CD4-positive, alpha-beta T cell treated with Interleukin-2 at 100 ng/mL for 4 hours (primary cell): ENCODE measurements at regions not wholly inside any gene's neighbourhood (a gene's known extent, or its start where the extent isn't known, plus 50 kb on each side); places are given as distances from the start of the nearest gene placed in this dataset.
"Not testable (repeated sequence)": the region's sequence is repeated elsewhere in the genome, so short reads cannot be mapped to it uniquely, and the experiment has no call there.

Experiments used
- DNase-seq: peaks from one replicate; pipeline ENCODE4 v3.0.0-alpha.2; 2020; ENCODE audit warnings: low spot score

DNA sequence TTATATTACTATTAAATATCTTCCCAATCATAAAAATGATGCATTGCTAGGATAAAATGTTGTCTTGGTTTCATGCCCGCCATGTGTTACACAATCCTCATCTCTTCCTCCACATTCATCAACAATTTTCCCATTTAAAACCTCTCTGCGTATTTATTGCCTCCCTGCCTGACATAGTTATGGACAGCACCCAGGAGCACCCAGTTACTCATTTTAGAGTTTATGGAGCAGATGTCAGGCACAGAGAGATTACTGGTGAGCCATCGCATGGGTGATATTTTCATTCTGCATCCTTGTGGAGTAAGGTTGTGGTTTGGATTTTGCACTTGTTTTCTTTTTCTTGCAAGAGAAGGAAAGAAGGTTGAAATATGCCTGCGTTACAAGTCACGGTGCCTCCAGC is 116.7 kb upstream of the NPAS2 start:
- no peak for DNase-seq

GRCh38 chr2:100703739-100704138 is 116.2 kb upstream of the NPAS2 start:
- DNase-seq = no peak

DNA sequence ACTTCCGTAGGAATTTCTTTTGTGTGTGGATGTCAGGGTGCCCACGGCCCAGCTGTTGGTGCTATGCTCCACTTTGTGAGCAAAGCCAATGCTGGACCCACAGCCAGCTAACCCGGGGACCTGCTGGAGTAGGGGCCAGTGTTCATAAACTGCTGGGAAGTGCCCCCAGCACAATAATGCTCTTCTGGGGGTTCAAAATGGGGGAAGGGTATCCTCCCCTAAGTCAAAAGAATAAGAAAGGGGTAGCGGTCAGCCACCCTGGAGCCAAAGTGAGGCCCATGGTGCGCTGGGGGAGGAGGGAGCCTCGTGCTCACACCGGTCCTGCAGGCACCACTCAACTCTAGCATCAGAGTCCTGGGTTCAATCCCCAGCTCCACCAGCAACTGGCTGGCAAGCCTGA is 115.8 kb upstream of the NPAS2 start:
- no peak for DNase-seq

DNA sequence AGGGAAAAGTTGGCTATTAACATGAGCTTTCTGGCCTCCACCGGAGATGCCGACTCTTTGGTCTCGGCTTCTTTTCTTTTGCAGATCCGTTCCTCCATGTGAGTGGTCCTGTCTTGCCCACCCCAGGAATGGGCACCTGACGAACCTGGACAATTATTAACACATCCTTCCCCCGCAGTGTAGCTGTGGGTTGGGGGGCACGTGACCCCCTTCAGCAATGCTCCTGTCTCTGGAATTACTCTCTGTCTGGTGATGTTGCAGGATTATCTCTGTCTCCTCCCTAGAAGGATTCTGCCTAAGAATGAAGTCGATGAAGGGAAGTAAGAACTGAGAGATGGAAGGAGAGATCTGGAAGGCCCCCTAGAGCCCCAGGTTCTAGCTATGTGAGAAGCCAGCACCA is 115.2 kb upstream of the NPAS2 start:
- DNase-seq = no peak

DNA sequence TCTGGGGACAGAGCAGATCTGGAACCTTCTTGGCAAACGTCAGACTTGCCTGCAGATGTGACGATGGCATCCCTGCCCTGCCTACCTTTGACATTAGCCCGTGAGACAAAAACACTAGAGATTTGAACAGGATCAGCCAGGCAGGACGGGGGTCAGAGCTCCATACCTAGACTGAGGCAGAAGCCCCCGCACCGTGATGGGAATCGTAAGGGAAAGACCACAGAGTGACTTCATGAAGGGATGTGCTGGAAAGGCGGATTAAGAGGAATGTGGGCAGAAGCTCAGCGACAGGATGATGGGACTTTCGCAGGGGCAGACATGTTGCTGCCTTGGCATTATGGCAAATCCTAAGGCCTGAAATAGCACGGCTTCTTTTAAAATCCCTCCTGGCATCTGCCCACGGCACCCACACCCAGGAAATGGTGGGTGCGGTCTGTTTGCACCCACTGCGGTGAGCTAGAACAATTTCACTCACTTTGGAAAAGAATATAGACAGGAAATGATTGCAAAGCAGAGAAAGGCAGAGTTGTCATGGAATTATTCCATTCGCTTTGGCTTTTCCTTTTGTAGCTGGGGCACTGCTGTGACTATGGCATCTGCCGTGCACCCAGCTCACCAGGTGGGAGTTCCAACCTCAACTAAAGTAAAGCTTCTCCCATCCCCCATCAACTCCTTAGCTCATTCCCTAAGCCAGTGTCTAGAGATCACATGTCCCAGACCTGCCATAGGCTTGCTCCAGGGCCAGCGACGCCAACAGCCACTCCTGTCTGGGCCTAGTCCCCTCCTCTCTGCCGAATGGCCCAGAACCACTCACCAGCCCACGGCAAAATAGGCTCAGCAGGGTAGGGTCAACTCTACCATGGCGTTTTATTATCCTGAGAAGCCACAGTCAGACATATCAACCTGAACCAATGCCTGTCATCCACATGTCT is 112.7 kb upstream of the NPAS2 start:
- DNase-seq = no peak

- no peak for DNase-seq
Measured at GRCh38 chr2:100708333-100708732, 111.6 kb upstream of the NPAS2 start.

GRCh38 chr2:100713106-100713505 is 106.8 kb upstream of the NPAS2 start:
- DNase-seq = no peak

DNA sequence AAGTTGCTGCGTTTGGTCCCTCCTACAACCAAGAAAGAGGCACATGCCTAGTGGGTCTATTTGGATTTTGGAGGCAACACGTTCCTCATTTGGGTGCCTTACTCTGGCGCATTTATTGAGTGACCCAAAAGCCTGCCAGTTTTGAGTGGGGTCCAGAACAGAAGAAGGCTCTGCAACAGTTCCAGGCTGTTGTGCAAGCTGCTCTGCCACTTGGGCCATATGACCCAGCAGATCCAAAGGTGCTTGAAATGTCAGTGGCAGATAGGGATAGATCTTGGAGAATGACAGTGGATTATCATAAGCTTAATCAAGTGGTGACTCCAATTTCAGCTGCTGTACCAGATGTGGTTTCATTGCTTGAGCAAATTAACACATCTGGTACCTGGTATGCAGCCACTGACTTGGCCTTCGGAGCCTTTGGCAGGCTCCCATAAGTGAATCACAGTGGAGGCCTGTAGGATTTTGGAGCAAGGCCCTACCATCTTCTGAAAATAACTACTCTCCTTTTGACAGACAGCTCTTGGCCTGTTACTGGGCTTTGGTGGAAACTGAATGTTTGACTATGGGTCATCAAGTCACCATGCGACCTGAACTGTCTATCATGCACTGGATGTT is 105.4 kb upstream of the NPAS2 start:
- not testable (repeated sequence) for DNase-seq

DNA sequence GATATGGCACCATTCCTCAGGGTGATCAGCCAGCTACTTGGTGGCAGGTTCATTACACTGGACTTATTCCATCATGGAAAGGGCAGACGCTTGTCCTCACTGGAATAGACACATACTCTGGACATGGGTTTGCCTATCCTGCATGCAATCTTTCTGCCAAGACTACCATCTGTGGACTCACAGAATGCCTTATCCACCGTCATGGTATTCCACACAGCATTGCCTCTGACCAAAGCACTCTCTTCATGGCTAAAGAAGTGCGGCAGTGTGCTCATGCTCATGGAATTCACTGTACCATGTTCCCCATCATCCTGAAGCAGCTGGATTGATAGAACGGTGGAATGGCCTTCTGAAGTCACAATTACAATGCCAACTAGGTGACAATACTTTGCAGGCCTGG is 104.1 kb upstream of the NPAS2 start:
- not testable (repeated sequence) for DNase-seq

DNA sequence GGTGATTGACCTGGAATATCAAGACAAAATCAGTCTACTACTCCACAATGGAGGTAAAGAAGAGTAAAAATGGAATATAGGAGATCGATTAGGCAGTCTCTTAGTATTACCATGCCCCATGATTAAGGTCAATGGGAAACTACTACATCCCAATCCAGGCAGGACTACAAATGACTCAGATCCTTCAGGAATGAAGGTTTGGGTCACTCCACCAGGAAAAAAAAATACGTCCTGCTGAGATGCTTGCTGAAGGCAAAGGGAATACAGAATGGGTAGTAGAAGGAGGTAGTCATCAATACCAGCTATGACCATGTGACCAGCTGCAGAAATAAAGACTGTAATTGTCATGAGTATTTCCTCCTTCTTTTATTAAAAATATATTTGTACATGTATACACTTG is 103.4 kb upstream of the NPAS2 start:
- no peak for DNase-seq

DNA sequence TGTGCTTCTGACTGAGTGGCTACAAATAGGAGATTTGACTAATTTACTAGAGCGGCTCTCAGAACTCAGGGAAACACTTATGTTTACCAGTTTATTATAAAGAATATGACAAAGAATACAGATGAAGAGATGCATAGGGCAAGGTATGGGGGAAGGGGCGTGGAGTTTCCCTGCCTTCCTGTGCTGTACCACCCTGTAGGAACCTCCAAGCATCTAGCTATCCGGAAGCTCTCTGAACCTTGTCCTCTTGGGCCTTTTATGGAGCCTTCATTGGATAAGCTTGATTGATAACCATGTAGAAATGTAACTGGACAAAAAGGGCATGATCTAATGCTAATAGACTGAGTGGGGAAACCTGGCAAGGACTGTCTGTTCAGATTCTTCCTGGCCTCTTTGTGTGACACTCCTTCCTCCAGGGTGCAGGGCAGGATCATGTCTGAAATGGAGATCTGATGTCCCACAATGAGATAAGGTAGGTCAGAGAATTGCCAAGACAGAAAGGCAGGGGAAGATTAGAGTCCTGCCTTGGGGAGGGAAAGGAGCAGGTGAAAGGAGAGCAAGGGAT is 101.8 kb upstream of the NPAS2 start:
- no peak for DNase-seq

DNA sequence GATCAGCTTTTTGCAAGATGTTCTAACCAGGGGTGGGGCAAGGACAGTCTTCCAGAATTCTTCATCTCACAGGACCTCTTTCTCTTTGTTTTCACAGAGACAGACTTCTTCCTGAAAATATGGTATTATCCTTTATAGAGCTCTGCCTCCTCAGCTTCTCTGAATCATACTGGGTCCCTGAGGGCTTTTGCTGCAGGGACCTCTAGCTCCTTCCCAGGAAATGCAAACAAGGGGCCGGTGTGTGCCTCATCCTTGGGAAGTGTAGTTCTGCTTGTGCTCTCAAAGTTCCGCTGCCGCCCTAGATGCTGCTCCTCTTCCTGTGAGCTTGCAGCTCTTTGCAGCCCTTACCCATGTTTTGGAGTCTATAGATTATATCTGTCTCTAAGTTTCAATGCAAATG is 99.5 kb upstream of the NPAS2 start:
- no peak for DNase-seq

DNA sequence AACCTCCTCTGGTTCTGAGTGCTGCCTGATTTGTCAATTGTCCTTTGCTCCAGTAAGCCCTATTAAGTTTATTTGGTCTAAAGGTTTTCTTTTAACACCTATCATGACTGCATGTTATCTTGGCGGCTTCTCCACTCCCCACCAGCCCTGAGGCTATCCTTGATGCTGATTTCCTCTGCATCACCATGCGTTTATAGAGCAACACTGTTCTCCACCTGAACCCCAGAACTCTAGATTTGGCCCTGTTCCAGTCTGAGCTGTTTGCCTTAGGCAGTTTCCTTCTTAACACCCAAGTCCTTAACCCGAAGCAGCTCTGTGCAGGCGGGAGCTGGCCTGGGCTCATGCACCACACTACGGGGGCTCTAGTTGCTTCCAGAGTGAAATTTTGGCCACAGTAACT is 98.2 kb upstream of the NPAS2 start:
- DNase-seq = no peak

DNA sequence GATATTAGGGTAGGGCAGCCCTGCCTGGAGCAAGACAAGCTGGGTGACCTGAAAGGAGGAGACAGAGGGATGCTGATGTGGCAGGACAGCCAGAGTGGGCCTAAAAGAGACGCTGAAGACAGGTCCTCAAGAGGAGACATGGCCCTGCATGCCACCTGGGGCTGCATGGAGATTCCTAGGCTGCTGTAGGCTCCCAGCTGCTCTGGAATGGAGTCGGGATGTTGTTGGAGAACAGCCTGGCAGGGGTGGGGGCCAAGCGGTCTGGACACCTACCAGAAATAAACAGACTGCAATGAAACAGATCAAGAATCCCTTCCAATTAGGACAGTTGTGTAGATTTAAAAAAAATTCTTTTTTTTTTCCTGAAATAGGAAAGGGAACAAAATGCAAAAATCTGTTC is 97.8 kb upstream of the NPAS2 start:
- no peak for DNase-seq

DNA sequence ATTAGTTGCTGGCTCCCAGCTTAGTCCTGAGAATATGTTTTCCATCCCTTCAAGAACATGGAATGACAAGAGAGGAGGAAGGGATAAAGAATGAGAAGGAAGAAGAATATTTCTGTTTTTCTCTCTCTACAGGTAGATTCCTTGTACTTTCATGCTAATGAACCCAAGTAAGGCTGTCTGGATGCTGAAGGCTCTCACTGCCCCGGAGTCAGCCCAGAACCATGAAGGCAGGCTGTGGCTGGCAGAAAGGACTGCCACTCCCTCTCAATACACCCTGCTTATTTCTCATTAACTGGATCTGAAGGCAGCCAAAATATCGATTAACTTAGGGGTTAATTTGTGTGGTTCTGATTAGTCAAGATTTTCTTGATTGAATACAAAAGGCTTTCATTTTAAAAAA is 93.1 kb upstream of the NPAS2 start:
- no peak for DNase-seq

DNA sequence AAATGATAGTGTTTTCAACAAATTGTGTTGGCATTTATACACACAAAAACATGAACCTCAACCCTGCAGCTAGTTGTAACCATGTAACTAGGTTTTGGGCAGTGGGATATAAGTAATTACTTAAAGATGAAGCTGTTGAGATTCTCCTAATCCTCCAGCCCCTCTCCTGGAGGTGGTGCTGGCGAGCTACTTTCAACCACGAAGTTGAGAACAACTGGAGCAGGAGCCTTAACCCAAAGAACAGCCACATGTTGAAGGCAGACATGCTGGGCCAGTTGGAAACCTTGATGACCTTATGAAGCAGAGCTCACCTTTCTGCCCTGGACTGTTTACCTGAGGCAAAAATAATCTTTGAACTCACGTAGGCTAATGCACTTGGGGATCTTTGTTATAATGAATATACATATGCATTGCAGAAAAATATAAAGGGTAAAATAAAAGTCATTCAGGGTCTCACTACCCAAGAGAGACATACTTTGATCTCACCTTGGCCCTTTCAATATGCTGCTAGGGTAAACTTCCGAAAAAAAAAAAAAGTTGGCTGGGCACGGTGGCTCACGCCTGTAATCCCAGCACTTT is 89.6 kb upstream of the NPAS2 start:
- DNase-seq = peak; percentile 5

DNA sequence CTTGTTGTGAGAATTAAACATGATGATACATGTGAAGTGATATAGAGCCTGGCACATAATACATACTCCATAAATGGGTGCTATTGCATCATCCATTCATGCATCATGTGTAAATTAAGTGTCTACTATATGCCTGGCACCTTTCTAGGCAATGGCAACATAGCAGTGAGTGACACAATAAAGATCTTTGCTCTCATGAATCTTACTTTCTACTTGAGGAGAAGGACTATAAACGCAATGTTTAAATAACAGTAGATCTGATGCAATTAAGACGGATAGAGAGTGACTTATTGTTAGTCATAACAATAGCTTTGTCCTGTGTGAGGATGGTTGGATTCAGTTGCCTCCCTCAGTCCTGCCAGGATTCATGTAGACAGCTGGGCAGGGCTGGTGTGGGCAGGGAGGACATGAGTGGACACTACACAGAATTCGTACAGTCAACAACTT is 88.4 kb upstream of the NPAS2 start:
- DNase-seq = no peak

- no peak for DNase-seq
Measured at GRCh38 chr2:100733391-100734187, 86.3 kb upstream of the NPAS2 start.

DNA sequence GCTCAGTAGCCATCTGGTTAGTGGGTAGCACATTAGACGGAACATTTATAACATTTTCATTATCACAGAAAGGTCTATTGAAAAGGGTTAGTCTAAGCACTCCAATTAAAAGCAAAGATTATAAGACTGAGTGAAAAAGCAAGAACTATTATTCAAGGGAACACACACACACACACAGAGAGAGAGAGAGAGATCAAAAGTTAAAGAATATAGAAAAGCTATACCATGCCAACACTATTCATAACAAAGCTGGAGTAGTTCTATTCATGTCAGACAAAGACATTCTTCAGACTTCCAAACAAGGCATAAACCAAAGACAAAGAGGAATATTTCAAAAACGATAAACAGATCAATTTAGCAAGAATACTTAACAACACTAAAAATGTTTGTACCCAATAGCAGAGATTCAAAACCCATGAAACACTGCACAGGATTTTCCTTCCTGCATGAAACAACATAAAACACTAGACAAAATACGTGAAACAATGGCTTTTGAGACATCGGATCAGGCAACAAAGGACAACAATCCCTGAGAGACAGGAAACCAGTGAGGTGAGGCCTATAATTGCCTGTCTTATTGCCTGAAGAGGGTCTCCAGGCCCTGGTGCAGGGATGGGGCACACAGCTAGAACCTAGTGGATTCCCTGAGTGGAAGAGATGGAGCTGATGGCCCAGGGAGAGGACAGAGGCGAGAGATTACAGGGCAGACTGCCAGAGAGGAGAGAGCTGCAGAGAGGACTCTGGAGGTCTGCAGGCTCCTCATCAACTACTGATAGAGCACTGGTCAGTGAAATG is 83.6 kb upstream of the NPAS2 start:
- DNase-seq = no peak

- DNase-seq = no peak
Measured at GRCh38 chr2:100739735-100740432, 80.1 kb upstream of the NPAS2 start.

DNA sequence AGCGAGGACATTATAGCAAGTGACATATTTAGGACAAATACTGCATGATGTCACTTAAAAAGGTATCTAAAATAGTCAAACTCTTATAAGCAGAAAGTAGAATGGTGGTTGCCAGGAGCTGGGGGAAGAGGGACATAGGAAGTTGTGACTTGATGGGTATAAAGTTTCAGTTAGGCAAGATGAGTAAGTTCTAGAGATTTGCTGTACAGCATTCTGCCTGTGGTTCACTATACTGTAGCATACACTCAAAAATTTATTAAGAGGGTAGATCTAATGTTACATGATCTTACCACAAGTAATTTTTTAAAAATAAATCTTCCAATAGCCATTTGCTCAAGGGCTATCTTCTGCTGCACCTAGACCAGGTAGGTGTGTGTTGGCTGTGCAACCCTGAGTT is 78.1 kb upstream of the NPAS2 start:
- no peak for DNase-seq
